Stimulated activated naive CD8-positive, alpha-beta T cell treated with anti-CD3 and anti-CD28 coated beads, Interleukin-15, amount 100 ng/mL, for 72 hours (primary cell): ENCODE measurements at regions not wholly inside any gene's neighbourhood (a gene's known extent, or its start where the extent isn't known, plus 50 kb on each side); places are given as distances from the start of the nearest gene placed in this dataset.
A peak's percentile ranks its signal among the peaks of the same experiment; 100 is the strongest.

Experiments used
- ATAC-seq: fragments of 150-1000 bp; cut with Tn5 transposase; 2 replicates; pipeline ENCODE4 v1.10.0; 2021; ENCODE audit warnings: mild to moderate bottlenecking, moderate library complexity
- DNase-seq, 2 donors: peaks; one replicate each; pipeline ENCODE4 v3.0.0; 2021 to 2022
- H3K27ac Mint-ChIP-seq, 2 donors: one replicate each; pipeline ENCODE4 v1.8.0; 2022; ENCODE audit warnings: mild to moderate bottlenecking in 2 of 2, mixed read lengths in 2 of 2, moderate library complexity in 2 of 2
- H3K27me3 Mint-ChIP-seq: one replicate; pipeline ENCODE4 v1.8.0; 2022; ENCODE audit warnings: mixed read lengths
- H3K4me1 Mint-ChIP-seq: one replicate; pipeline ENCODE4 v1.8.0; 2022; ENCODE audit warnings: mild to moderate bottlenecking, mixed read lengths
- H3K4me3 Mint-ChIP-seq, 2 donors: one replicate each; pipeline ENCODE4 v1.8.0; 2022; ENCODE audit warnings: mild to moderate bottlenecking in 2 of 2, mixed read lengths in 2 of 2, moderate library complexity in 1 of 2
- H3K9me3 Mint-ChIP-seq, 2 donors: one replicate each; pipeline ENCODE4 v1.8.0; 2022; ENCODE audit warnings: mixed read lengths in 2 of 2

GRCh38 chr3:194987571-194988494, 283.1 kb downstream of the XXYLT1 start:
- no peak for ATAC-seq
- peaks cover 5% of the 10 kb centered on the region for H3K4me1 Mint-ChIP-seq
- H3K4me3 Mint-ChIP-seq: no peak overlapping the region
- no peak for DNase-seq
- H3K27me3 Mint-ChIP-seq: peaks cover 40% of the 10 kb centered on the region
- peaks cover 0 to under 1% of the 10 kb centered on the region in 2 donors for H3K9me3 Mint-ChIP-seq
- no peak overlapping the region for H3K27ac Mint-ChIP-seq

- peaks cover 5% of the 10 kb centered on the region for H3K4me1 Mint-ChIP-seq
- peaks cover 32% of the 10 kb centered on the region for H3K27me3 Mint-ChIP-seq
- no peaks in the 10 kb centered on the region for H3K9me3 Mint-ChIP-seq
- ATAC-seq (no peak), DNase-seq (no peak)
- H3K27ac Mint-ChIP-seq: no peak overlapping the region
- no peak overlapping the region for H3K4me3 Mint-ChIP-seq
Observed at GRCh38 chr3:194988495-194989165, 282.3 kb downstream of the XXYLT1 start.

- DNase-seq (no peak), ATAC-seq (no peak)
- Mint-ChIP-seq H3K4me1 (peaks cover 5% of the 10 kb centered on the region), H3K27ac (no peak overlapping the region), H3K9me3 (no peaks in the 10 kb centered on the region), H3K27me3 (peaks cover 26% of the 10 kb centered on the region), H3K4me3 (no peak overlapping the region)
Observed at GRCh38 chr3:194989241-194989640, 281.7 kb downstream of the XXYLT1 start.

- Mint-ChIP-seq H3K9me3 (no peaks in the 10 kb centered on the region), H3K27ac (no peak overlapping the region), H3K4me3 (no peak overlapping the region), H3K4me1 (no peaks in the 10 kb centered on the region), H3K27me3 (peaks cover 11% of the 10 kb centered on the region)
- no peak for ATAC-seq
- DNase-seq: no peak
Observed at GRCh38 chr3:194990454-194991337, 280.3 kb downstream of the XXYLT1 start.

- peak overlapping the region in 1 of 2 donors; percentile 76 for H3K27ac Mint-ChIP-seq
- peaks cover 5% of the 10 kb centered on the region for H3K27me3 Mint-ChIP-seq
- DNase-seq: no peak
- no peaks in the 10 kb centered on the region for H3K4me1 Mint-ChIP-seq
- H3K9me3 Mint-ChIP-seq: no peaks in the 10 kb centered on the region
- no peak for ATAC-seq
- no peak overlapping the region for H3K4me3 Mint-ChIP-seq
Observed at GRCh38 chr3:194991338-194991654, 279.7 kb downstream of the XXYLT1 start.

- H3K4me1 Mint-ChIP-seq: no peaks in the 10 kb centered on the region
- H3K4me3 Mint-ChIP-seq: no peak overlapping the region
- ATAC-seq (no peak), DNase-seq (no peak)
- no peaks in the 10 kb centered on the region for H3K9me3 Mint-ChIP-seq
- no peak overlapping the region for H3K27ac Mint-ChIP-seq
- H3K27me3 Mint-ChIP-seq: no peaks in the 10 kb centered on the region
Observed at GRCh38 chr3:194993896-194994295, 277.1 kb downstream of the XXYLT1 start.

GRCh38 chr3:194994551-194994981, 276.4 kb downstream of the XXYLT1 start:
- Mint-ChIP-seq H3K9me3 (no peaks in the 10 kb centered on the region), H3K27ac (peak overlapping the region in 1 of 2 donors; percentile 55), H3K4me3 (no peak overlapping the region), H3K27me3 (no peaks in the 10 kb centered on the region), H3K4me1 (no peaks in the 10 kb centered on the region)
- DNase-seq: no peak
- ATAC-seq: peak; percentile 23

GRCh38 chr3:194995334-194995733, 275.6 kb downstream of the XXYLT1 start:
- Mint-ChIP-seq H3K4me1 (no peaks in the 10 kb centered on the region), H3K27me3 (no peaks in the 10 kb centered on the region), H3K27ac (no peak overlapping the region), H3K9me3 (no peaks in the 10 kb centered on the region), H3K4me3 (no peak overlapping the region)
- no peak for DNase-seq
- no peak for ATAC-seq

GRCh38 chr3:194995922-194996321, 275.0 kb downstream of the XXYLT1 start:
- DNase-seq: no peak
- H3K4me1 Mint-ChIP-seq: no peaks in the 10 kb centered on the region
- ATAC-seq: no peak

GRCh38 chr3:194996746-194997145, 274.2 kb downstream of the XXYLT1 start:
- H3K27me3 Mint-ChIP-seq: peaks cover 2% of the 10 kb centered on the region
- H3K4me3 Mint-ChIP-seq: no peak overlapping the region
- DNase-seq (no peak), ATAC-seq (no peak)
- H3K4me1 Mint-ChIP-seq: no peaks in the 10 kb centered on the region
- H3K9me3 Mint-ChIP-seq: no peaks in the 10 kb centered on the region
- no peak overlapping the region for H3K27ac Mint-ChIP-seq

More at GRCh38 chr3:194995922-194996321, 275.0 kb downstream of the XXYLT1 start:
- Mint-ChIP-seq H3K9me3 (no peaks in the 10 kb centered on the region), H3K27me3 (no peaks in the 10 kb centered on the region), H3K27ac (no peak overlapping the region), H3K4me3 (no peak overlapping the region)

- DNase-seq (no peak), ATAC-seq (no peak)
- Mint-ChIP-seq H3K9me3 (no peaks in the 10 kb centered on the region), H3K4me3 (no peak overlapping the region), H3K27me3 (peaks cover 15% of the 10 kb centered on the region), H3K4me1 (peaks cover 6% of the 10 kb centered on the region), H3K27ac (no peak overlapping the region)
Observed at GRCh38 chr3:194998417-194998816, 272.5 kb downstream of the XXYLT1 start.

- H3K27me3 Mint-ChIP-seq: peaks cover 15% of the 10 kb centered on the region
- no peaks in the 10 kb centered on the region for H3K9me3 Mint-ChIP-seq
- peaks cover 6% of the 10 kb centered on the region for H3K4me1 Mint-ChIP-seq
- no peak overlapping the region for H3K4me3 Mint-ChIP-seq
- ATAC-seq (no peak), DNase-seq (no peak)
- no peak overlapping the region for H3K27ac Mint-ChIP-seq
Observed at GRCh38 chr3:194998948-194999347, 272.0 kb downstream of the XXYLT1 start.

GRCh38 chr3:194999491-194999890, 271.5 kb downstream of the XXYLT1 start:
- Mint-ChIP-seq H3K9me3 (no peaks in the 10 kb centered on the region), H3K4me3 (no peak overlapping the region), H3K27ac (no peak overlapping the region), H3K27me3 (peaks cover 15% of the 10 kb centered on the region), H3K4me1 (peaks cover 6% of the 10 kb centered on the region)
- no peak for DNase-seq
- ATAC-seq: no peak

- no peaks in the 10 kb centered on the region for H3K9me3 Mint-ChIP-seq
- peaks cover 15% of the 10 kb centered on the region for H3K27me3 Mint-ChIP-seq
- DNase-seq: no peak
- ATAC-seq: no peak
- peaks cover 6% of the 10 kb centered on the region for H3K4me1 Mint-ChIP-seq
- no peak overlapping the region for H3K4me3 Mint-ChIP-seq
- no peak overlapping the region for H3K27ac Mint-ChIP-seq
Observed at GRCh38 chr3:195001261-195001660, 269.7 kb downstream of the XXYLT1 start.

- peak; percentile 12 to 31 for DNase-seq
- peaks cover 6% of the 10 kb centered on the region for H3K4me1 Mint-ChIP-seq
- H3K27ac Mint-ChIP-seq: peak overlapping the region in 1 of 2 donors; percentile 24
- H3K4me3 Mint-ChIP-seq: no peak overlapping the region
- no peaks in the 10 kb centered on the region for H3K9me3 Mint-ChIP-seq
- peak; percentile 81 for ATAC-seq
- peaks cover 15% of the 10 kb centered on the region for H3K27me3 Mint-ChIP-seq
Observed at GRCh38 chr3:195001961-195002861, 268.7 kb downstream of the XXYLT1 start.
